ENCODE measurements at regions not wholly inside any gene's neighbourhood (a gene's known extent, or its start where the extent isn't known, plus 50 kb on each side); places are given as distances from the start of the nearest gene placed in this dataset.

DNA sequence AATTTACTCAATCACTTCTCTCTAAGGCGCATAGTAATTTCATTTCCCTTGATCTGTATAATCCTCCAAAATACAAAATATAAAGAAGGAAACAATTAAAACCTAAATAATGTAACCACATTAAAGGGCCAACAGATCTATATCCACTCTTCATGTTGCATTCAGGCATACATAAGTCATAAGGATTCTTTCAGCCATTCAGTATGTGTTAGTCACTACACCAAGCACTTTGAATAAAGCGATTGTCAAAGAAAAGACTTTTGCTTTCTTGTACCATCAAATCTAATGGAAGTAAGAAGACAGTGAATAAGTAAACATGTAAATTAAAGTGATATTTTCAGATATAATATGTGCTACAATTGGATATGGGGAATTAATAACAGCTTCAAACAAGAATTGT is 569.2 kb upstream of the PTPRD start:
- TF ChIP-seq FOXK2 (IDR thresholded peaks at IDR 0.05): no peak
- TF ChIP-seq L3MBTL2 (conservative IDR thresholded peaks at IDR 0.05): no peak
- TF ChIP-seq ELF4 (IDR thresholded peaks at IDR 0.05): no peak
- TF ChIP-seq SP1 (IDR thresholded peaks at IDR 0.05): no peak
- TF ChIP-seq FOXA1 (IDR thresholded peaks at IDR 0.05): no peak
- no peak for TF ChIP-seq TARDBP (IDR thresholded peaks at IDR 0.05)
- TF ChIP-seq FOXM1 (IDR thresholded peaks at IDR 0.05; ENCODE audit: borderline replicate concordance): no peak
- TF ChIP-seq NFRKB (IDR thresholded peaks at IDR 0.05): no peak
- no peak for TF ChIP-seq HDGF (IDR thresholded peaks at IDR 0.05; ENCODE audit: borderline replicate concordance)
- TF ChIP-seq CTBP1 (IDR thresholded peaks at IDR 0.05; ENCODE audit: borderline replicate concordance): no peak
- no peak for TF ChIP-seq BHLHE40 (IDR thresholded peaks at IDR 0.05; ENCODE audit: borderline replicate concordance)
- TF ChIP-seq ZNF384 (IDR thresholded peaks at IDR 0.05): no peak
- TF ChIP-seq SUZ12 (IDR thresholded peaks at IDR 0.05): no peak
